GM21825 (cell line): ENCODE measurements at regions not wholly inside any gene's neighbourhood (a gene's known extent, or its start where the extent isn't known, plus 50 kb on each side); places are given as distances from the start of the nearest gene placed in this dataset.

Experiments used
- ATAC-seq: cut with Tn5 transposase; IDR thresholded peaks from one replicate; pipeline ENCODE4 v1.9.1; 2021; ENCODE audit warnings: mild to moderate bottlenecking, moderate library complexity; ENCODE audit not compliant: unreplicated experiment

DNA sequence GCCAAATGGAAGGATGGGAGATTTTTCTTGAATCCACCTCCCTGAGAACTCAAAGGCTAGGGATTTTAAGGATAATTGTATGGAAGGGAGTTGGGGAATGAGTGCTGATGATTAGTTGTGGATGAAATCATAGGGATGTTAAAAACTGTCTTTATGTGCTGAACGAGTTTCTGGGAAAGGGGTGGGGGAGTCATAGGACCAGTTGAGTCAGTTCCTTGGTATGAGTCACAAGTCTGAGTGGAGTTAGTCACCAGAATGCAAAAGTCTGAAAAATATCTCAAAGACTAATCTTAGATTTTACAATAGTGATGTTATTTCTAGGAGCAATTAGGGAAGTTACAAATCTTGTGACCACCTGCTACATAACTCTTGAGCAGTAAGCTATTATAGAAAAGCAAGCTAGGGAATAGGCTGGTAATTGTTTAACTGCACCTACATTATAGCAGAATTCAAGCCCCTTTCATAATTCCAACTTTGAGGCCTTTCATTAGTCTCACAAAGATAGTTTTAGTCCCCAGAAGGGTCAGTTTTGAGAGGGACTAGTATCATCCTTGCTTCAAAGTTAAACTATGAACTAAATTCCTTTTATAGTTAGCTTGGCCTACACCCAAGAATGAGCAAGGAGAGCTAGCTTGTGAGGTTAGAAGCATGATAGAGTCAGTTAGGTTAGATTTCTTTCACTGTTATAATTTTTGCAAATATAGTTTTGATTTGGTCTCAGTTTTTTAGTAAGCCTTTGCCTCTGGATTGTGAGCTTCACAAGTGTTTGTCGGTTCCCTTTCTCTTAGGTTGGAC lies 668.0 kb downstream of the ETS1 start:
- ATAC-seq = no peak

DNA sequence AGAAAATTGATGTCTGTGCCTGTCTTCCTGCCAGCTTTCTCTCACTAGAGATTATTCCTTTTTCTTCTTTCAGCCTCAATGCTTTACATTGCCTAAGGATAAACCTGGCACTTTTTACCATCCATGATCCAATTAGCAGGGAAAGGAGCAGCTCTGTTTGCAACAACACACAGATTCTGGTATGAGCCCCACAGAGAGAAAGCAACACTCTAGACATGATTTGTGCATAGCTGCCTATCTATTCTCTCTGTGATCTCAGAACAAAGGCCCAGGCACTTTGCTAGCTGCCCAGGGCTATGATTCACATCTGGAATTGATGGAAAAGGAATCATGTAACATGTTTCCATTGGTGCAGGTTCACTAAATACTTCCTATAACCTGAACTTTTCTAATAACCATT lies 685.0 kb downstream of the ETS1 start:
- no peak for ATAC-seq

DNA sequence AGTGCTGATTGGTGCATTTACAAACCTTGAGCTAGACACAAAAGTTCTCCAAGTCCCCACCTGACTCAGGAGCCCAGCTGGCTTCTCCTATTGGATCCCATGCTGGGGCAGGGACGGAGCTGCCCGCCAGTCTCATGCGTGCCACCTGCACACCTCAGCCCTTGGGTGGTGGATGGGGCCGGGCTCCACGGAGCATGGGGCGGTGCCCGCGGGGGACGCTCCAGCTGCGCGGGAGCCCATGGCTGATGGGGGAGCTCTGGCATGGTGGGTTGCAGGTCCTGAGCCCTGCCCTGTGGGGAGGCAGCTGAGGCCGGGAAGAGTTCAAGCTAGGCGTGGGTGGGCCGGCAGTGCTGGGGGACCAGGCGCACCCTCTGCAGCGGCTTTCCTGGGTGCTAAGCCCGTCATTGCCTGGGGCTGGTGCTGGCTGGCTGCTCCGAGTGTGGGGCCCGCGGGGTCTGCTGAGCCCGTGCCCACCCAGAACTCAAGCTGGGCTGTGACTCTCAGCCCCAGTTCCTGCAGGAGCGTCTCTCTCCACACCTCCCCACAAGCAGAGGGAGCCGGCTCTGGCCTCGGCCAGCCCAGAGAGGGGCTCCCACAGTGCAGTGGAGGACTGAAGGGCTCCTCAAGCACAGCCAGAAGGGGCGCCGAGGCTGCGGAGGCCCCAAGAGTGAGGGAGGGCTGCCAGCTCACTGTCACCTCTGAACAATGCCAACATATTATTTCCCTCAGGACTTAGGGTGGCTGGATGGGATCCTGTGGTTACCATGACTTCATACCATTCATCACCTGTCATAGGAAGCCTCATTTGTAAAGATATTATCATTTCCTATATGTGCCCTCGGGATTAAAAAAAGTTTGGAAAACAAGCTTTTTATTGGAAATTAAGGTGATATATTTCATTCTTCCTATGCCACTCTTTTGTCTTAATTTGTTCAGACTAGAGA lies 688.7 kb downstream of the ETS1 start:
- ATAC-seq = no peak

DNA sequence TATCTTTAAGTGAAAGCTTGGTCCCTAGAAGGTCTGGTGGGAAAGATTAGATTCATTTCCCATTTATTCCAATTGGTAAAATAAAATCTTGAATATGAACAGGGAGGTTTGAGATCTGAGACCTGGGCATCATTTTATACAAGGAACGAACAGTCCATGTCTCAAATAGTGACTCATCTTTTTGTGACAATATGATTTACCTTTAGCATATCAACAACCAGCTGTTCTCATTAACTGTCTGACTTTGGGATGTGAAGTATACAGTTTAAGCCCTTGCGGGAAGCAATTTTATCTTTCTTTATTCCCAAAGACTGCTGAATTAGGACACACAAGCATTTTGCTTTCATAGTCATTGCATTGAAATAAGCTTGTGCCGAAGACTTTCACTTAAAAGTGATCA lies 691.6 kb downstream of the ETS1 start:
- no peak for ATAC-seq

DNA sequence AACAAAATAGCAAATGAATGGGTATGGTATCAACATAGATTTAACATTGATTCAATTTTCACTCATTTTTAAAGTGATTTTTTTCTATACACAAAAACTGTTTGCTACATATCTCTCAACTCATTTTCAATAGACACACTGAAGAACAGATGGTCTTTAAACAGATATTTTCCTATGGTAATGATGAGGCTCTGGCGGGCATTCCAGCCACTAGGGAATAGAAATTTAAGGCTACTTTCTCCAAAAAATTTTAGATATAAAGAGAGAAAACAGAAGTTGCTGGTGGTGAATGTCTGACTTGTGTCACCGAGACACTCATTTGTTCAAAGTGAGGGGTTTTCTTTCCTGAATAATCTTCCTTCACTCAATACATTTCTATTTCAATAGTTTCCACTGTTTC lies 693.0 kb downstream of the ETS1 start:
- ATAC-seq = no peak

DNA sequence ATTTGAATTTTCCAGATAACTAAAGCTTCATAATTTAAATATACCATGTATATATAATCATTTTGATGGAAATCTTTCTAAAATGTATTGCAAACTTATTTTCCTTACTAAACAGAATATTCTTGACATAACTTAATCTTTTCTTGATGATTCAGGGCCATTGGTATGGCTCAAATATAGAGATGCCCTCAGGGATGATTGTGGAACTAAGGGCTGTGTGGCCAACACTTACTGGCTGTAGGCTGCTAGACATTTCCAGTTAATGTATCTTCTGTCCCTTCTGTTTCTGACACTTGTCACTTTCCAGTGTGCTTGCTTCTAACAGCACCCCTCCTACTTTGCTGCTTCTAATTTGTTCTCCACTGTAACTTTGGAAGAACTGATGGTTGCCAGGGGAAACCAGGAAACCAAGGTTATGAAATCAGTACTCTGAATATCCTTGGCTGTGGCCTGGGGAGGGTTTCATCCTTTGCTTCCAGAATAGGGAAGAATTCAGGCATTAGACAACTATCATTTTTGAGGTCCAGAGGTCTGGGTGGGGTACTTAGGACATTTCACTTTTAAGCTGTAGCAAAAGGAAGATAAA lies 697.2 kb downstream of the ETS1 start:
- ATAC-seq = no peak

DNA sequence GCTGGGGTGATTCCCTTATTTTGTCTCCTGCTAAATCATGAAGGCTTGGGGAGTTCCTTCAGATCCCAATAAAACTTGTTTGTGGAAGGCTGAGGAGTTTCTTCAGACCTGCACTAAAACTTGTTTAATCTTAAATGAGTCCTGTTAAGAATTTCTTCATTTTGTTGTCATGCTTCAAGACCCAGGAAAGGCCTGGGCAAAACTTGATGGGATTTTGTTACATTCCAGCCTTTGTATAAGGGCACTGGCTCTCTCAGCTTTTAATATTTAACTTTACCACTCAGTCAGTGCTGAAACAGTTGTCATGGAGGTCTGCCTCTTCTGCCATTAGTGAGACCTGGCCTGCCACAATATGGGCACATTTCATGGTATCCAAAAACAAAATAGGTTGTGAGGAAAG lies 699.0 kb downstream of the ETS1 start:
- ATAC-seq = no peak

DNA sequence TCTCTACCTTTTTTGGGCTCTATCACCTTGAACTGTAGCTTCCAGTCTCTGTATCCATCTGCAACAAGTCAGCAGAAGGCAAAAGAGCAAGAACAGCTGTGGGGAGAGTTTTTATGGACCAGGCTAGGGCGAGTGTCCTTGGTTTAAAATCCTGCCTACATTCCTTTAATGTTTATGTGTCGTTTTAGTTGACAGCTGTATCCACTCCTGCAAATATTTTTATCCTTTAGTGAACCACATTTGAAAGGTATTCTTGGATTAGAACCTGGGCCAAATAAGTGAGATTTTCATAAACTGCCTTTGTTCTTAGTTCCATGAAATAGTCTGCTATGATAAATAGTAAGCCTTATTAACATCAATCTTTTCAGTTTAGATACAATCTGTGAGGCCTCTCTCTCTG lies 712.2 kb downstream of the ETS1 start:
- ATAC-seq = no peak

DNA sequence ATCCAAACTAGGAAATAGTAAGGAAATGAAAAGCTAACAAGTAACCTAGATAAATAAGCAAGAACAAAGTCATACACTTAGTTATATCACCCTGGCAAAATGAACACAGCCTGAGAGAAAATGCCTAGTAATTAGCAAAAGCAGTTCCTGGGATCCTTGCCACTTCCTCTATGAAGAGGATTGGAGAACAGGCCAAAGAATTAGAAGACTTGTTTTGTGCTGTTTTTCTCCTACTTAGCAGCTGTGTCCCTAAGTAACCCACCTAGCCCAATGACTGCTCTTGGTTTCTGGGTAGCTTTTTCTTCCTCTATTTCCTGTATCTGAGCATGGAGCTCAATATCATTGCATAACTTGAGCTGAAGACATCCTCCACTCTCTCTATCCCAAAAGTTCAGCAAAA lies 713.9 kb downstream of the ETS1 start:
- ATAC-seq = no peak

DNA sequence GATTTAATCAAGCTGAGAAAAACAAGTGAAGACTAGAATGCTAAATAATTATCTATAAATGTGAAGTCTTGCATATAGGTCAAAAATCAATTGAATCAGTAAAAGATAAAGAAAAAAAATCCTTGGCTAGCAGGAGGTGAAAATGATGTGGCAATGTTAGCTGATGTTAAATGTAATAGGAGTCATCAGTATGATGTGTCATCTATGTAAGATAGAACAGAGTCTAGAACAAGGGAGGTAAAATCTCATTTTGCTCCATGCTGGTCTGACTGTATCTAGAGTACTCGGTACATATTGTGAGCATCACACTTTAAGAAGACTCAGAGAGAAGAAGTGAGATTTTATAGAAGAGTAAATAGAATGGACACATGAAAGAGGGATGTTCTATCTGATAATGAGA lies 721.2 kb downstream of the ETS1 start:
- no peak for ATAC-seq

DNA sequence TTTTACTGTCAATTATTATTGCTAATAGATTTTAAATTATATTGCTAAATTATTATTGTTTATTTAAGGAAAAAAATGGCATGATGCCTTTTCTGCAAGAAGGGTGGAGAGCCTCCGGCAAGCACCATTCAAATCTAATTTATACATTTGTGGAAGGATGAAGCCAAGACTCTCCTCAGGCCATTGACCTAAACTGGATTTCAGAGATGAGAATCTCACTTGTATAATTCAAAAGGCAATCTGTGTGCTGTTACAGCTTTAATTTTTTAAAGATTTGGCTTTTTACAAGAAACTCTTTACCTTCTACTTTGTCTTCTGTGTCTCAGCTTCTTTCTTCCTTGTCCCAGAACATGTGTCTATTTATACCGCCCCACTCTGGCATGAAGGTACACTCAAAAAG lies 722.5 kb downstream of the ETS1 start:
- ATAC-seq = no peak

DNA sequence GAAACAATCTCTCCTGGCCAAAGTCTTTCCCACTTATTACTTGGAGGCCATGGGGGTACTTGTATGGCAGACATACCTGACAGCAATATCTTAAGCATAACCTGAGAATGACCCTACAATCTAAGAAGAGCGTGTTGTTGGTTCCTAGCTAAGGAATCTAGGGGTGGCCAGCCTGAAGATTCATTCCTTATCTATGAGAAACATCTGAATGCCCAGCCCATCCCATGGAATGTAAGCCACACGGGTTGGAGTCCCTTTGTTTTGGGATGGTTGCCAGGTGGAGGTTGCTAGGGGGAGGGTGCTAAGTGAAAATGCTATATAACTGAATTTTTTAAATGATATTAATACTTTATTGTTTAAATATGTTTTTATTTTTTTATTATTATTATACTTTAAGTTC lies 725.0 kb downstream of the ETS1 start:
- no peak for ATAC-seq

DNA sequence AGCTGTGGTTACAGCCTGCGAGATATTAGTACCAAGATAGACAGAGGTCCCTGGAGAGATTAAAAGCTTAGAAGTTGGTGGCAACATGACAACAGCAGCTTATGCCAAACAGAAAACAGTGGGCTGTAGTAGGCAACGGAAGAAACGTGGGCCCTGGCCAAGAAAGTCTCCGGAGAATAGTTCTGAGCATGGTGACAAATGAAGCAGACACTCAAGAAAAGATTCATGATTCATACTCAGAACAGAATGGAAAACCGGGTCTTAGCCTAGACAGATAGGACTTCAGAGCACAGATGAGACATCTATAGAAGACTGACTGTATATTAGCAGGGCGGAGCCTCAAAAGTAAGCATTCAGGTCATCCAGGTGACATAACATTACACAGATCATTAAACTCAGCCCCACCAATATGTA lies 727.4 kb downstream of the ETS1 start:
- ATAC-seq = no peak

DNA sequence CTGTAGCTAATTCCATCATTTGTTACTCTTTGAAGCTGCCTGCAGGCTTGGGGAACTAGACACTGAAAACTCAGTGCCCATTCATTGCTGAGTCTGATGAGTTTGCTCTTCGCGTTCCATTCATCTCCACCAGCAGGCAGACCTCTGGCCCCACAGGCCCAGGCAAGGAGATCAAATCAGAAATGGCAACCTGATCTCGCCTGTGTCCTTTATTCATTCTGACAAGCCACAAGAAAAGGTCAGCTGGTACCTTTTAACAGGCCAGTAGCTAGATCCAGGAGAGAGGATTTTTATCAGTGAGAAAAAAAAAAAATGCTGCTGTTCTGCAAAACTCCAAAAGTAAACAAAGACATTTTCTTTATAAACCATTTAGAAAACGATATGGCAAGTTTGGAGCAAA lies 742.5 kb downstream of the ETS1 start:
- ATAC-seq = no peak

DNA sequence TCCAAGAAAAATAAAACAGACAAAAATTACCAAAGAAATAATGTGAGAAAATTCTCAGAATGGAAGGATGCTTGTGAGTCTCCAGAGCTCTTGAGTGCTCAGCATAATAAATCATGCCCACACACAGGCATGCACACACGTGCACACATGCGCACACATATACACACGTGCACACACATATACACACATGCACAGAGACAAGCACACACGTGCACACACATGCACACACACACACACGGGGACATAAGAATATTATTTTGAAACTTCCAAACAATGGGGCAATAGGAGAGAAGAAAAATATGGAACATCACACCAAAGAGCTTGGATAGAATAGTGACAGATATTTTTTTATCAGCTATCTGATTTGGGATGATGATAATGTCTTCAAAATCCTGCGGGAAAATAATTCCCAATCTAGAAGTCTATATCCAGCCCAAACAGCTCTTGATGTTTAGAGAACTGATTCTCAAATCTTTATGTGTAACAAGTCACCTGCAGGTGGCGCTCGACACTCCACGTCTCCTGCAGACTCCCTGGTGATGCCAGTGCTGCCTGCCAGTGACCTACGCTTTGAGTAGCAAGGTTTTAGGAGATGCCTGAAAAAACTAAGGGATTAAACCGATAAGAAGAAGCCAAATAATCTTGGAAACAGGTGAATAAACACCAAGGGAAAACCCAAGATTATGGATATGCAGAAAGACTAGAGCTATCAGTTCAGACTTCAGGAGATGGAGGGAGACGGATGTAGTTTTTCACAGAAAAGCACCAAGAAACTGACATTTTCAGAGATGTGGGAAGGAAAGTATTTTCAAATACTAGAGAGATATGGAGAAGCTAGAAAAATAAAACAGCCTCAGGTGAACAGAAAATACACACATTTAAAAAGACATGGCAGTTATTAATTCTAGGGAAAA lies 743.6 kb downstream of the ETS1 start:
- peak; percentile 74 for ATAC-seq

DNA sequence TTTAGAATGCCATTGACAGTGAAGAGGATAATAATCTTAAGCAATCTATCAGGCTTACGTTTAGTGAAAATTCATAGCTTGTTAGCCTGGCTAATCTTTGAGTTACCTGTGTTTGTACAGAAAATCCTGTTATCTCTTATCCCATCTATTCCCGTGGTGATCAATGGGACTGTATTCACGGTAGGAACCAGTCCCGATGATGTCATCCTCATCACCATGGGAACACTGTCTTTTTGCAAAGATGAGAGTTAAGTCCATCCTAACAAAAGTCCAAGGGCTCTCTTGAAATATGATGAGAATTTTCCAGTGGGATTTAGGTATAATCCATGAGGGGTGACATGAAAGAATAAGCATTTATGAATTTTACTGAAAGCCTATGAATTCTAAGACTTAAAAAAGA lies 762.2 kb downstream of the ETS1 start:
- ATAC-seq = no peak

DNA sequence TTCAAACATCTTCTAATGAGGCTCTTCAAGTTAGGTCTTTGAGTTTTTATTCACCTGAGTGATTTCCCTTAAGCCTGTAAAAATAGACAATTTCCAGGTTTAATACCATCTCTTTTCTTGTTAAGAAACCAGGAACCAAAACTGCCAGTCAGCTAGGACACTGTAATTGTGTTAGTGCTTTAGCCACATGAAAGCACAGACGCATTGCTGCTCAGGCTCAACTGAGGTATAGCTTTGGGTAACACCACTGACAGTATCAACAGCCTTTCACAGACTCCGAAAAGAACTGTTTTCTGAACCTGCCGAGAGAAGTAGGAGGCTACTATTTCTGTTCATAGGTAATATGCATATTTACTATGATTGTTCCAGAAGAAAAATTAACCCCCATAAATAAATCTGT lies 768.7 kb downstream of the ETS1 start:
- ATAC-seq = no peak

DNA sequence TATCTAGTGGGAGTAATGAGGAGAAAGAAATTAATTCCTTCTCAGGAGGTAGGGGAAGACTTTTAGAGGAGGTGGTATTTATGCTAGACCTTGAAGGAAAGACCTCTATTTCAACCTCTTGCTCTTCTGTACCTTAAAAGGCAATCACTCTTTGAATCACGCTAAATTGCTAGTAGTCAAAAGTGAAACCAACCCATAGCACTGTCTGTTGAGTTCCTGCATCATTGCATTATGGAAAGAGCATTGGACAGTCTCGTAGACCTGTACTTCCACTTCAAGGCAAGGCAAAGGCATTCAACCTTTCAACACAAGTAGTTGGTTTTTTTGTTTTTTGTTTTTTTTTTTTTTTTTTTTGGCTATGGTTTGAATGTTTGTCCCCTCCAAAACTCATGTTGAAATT lies 770.4 kb downstream of the ETS1 start:
- ATAC-seq = no peak

DNA sequence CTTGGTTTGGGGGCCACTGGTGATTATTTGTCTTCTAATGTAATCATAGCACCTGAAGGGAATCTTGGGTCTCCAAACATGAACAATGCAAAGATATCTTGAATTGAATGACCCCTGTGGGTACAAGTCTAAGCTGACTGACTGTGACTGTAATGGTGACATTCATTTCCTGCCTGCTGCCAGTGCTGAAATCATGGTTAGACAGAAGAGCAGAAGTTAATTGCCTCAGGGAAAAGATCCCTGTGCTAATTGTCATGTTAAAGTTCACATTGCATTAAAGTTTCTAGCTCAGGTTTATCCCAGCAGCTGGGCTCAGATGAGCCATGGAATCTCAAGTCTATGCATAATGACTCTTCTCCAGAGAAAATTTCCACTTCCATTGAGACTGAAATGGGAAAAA lies 772.0 kb downstream of the ETS1 start:
- ATAC-seq = no peak

DNA sequence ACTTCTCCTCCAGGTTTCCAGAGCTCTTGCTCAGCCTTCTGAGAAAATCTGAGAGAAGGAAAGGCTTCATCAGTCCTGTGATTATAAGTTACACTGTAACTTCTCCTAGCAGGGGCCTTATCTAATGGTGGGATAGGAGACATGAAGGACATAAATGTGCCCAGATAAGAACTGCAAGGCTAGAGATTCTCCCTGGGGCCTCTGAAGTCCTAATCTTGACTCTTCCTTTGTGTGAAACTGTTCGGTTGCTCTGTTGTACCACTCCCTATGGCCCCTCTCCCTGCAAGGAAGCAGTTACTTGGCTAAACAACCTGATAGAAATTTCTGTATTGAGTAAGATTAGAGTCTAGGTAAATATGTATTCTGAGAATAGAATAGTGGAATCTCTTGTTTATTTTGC lies 780.9 kb downstream of the ETS1 start:
- ATAC-seq = no peak

DNA sequence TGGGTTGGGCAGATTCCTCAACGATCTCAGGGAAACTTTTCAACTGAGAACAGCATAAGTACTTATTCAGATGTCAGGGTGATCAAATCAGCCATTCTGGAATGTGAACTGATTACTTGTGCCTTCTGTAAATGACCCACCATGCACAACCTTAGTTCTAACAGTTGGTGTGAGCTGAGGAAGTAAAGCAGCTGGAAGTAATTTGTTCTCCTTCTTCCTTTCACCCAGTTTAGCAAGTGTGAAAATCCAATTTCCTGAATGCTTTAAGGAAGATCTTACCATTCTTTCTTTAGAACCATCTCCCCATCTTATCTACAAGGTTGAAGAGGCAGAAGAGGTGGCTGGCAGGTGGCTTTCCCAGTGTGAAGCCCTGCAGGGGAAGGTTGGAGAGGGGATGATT lies 781.6 kb downstream of the ETS1 start:
- ATAC-seq = no peak
